Epithelial cell of esophagus (primary cell): ENCODE measurements at regions not wholly inside any gene's neighbourhood (a gene's known extent, or its start where the extent isn't known, plus 50 kb on each side); places are given as distances from the start of the nearest gene placed in this dataset.
"Not testable (repeated sequence)": the region's sequence is repeated elsewhere in the genome, so short reads cannot be mapped to it uniquely, and the experiment has no call there.

Experiments used
- DNase-seq: peaks from one replicate; pipeline ENCODE4 v3.0.0; 2010; ENCODE audit warnings: low read depth
- H3K4me3 ChIP-seq: 2 replicates; pipeline ENCODE4 v1.5.1; 2011; ENCODE audit warnings: mild to moderate bottlenecking, low read length, control low read depth
- CTCF ChIP-seq: IDR thresholded peaks from 2 replicates; pipeline ENCODE4 v1.5.1; 2011; ENCODE audit warnings: low read depth, mild to moderate bottlenecking, low read length, control low read depth, inconsistent platforms; ENCODE audit not compliant: insufficient read depth; ENCODE audit errors: missing control alignments

GRCh38 chrX:39063037-39063436 is 261.8 kb downstream of the MID1IP1 start:
- DNase-seq = peak; percentile 79
- no peak for TF ChIP-seq CTCF

GRCh38 chrX:39063702-39064101 is 262.4 kb downstream of the MID1IP1 start:
- TF ChIP-seq CTCF = no peak
- no peak overlapping the region for H3K4me3 ChIP-seq
- no peak for DNase-seq

More at GRCh38 chrX:39063037-39063436, 261.8 kb downstream of the MID1IP1 start:
- H3K4me3 ChIP-seq = no peak overlapping the region

- H3K4me3 ChIP-seq = no peak overlapping the region
- no peak for TF ChIP-seq CTCF
Observed at GRCh38 chrX:39065051-39065871, 264.0 kb downstream of the MID1IP1 start.

GRCh38 chrX:39067866-39068265 is 266.6 kb downstream of the MID1IP1 start:
- no peak overlapping the region for H3K4me3 ChIP-seq
- no peak for TF ChIP-seq CTCF
- DNase-seq = no peak

More at GRCh38 chrX:39065051-39065871, 264.0 kb downstream of the MID1IP1 start:
- no peak for DNase-seq

GRCh38 chrX:39068634-39069033 is 267.4 kb downstream of the MID1IP1 start:
- not testable (repeated sequence) for DNase-seq, H3K4me3 ChIP-seq

- no peak overlapping the region for H3K4me3 ChIP-seq
- no peak for DNase-seq
- no peak for TF ChIP-seq CTCF
Observed at GRCh38 chrX:39070009-39070408, 268.8 kb downstream of the MID1IP1 start.

- DNase-seq = peak; percentile 68
- TF ChIP-seq CTCF = no peak
Observed at GRCh38 chrX:39073131-39073530, 271.9 kb downstream of the MID1IP1 start.

More at GRCh38 chrX:39073131-39073530, 271.9 kb downstream of the MID1IP1 start:
- H3K4me3 ChIP-seq = no peak overlapping the region
